H1 (cell line): ENCODE measurements at regions not wholly inside any gene's neighbourhood (a gene's known extent, or its start where the extent isn't known, plus 50 kb on each side); places are given as distances from the start of the nearest gene placed in this dataset.

ENCODE experiments used
- CHD2 ChIP-seq: IDR thresholded peaks from 2 replicates; pipeline ENCODE4 v1.6.1; 2012; ENCODE audit warnings: low read length, improper control_type of control experiment
- KDM4A ChIP-seq: IDR thresholded peaks from one replicate; pipeline ENCODE4 v1.7.1; 2012; ENCODE audit warnings: low read depth, mild to moderate bottlenecking, moderate library complexity, low read length, inconsistent platforms; ENCODE audit not compliant: severe bottlenecking
- YY1 ChIP-seq: IDR thresholded peaks from 2 replicates; pipeline ENCODE4 v1.6.1; 2011; ENCODE audit warnings: low read depth, mild to moderate bottlenecking, low read length

DNA sequence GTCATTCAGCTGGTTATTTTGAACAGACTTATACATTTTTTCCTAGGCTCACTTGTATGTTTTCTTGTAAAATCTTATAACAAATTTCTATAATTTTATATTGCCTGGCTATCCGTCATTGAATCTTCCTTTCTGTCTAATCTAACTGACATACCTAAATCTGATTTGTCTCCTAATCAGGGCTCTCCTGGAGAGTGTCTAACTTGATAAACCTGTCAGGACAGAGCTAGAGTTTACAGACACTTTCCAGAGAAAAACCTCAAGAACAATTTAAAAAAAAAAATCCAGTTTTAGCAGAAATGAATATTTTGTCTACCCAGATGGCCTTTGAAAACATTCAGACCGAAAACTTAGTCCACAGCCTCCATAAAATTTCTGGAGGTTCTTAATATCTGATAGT lies 1305.8 kb downstream of the ROBO1 start (continued):
- no peak for TF ChIP-seq CHD2
- no peak for TF ChIP-seq YY1
- TF ChIP-seq KDM4A: no peak
